Neural crest cell (in vitro differentiated cells): ENCODE measurements at regions not wholly inside any gene's neighbourhood (a gene's known extent, or its start where the extent isn't known, plus 50 kb on each side); places are given as distances from the start of the nearest gene placed in this dataset.

ENCODE experiments used
- DNase-seq: peaks from one replicate; pipeline ENCODE4 v3.0.0; 2021; ENCODE audit warnings: low read depth, mixed read lengths, low spot score
- H3K27ac Mint-ChIP-seq: one replicate; pipeline ENCODE4 v1.8.0; 2021; ENCODE audit warnings: mild to moderate bottlenecking, mixed read lengths; ENCODE audit not compliant: unreplicated experiment
- H3K27me3 Mint-ChIP-seq: 2 replicates; pipeline ENCODE4 v1.8.0; 2021; ENCODE audit warnings: low read depth, mild to moderate bottlenecking, mixed read lengths
- H3K36me3 Mint-ChIP-seq: 2 replicates; pipeline ENCODE4 v1.8.0; 2021; ENCODE audit warnings: low read depth, mild to moderate bottlenecking, mixed read lengths
- H3K4me1 Mint-ChIP-seq: 2 replicates; pipeline ENCODE4 v1.8.0; 2021; ENCODE audit warnings: mixed read lengths
- H3K4me3 Mint-ChIP-seq: one replicate; pipeline ENCODE4 v1.8.0; 2021; ENCODE audit warnings: mild to moderate bottlenecking, mixed read lengths
- H3K9me3 Mint-ChIP-seq: 2 replicates; pipeline ENCODE4 v1.8.0; 2021; ENCODE audit warnings: mixed read lengths
- TF ChIP-seq, protein P1 (sequence below): fragments of 200-600 bp; sonication (generic); conservative IDR thresholded peaks from 2 replicates; pipeline ENCODE4 v1.5.0; 2021; ENCODE audit warnings: antibody characterized with exemption, mild to moderate bottlenecking

GRCh38 chr6:112480553-112480952 lies 133.4 kb downstream of the RFPL4B start:
- H3K9me3 Mint-ChIP-seq, result peaks cover 18% of the 10 kb centered on the region
- H3K4me3 Mint-ChIP-seq, result no peak overlapping the region
- TF ChIP-seq, protein P1, sequence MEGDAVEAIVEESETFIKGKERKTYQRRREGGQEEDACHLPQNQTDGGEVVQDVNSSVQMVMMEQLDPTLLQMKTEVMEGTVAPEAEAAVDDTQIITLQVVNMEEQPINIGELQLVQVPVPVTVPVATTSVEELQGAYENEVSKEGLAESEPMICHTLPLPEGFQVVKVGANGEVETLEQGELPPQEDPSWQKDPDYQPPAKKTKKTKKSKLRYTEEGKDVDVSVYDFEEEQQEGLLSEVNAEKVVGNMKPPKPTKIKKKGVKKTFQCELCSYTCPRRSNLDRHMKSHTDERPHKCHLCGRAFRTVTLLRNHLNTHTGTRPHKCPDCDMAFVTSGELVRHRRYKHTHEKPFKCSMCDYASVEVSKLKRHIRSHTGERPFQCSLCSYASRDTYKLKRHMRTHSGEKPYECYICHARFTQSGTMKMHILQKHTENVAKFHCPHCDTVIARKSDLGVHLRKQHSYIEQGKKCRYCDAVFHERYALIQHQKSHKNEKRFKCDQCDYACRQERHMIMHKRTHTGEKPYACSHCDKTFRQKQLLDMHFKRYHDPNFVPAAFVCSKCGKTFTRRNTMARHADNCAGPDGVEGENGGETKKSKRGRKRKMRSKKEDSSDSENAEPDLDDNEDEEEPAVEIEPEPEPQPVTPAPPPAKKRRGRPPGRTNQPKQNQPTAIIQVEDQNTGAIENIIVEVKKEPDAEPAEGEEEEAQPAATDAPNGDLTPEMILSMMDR, result no peak
- no peak overlapping the region for H3K27ac Mint-ChIP-seq
- DNase-seq, result no peak
- H3K4me1 Mint-ChIP-seq, result peaks cover 15% of the 10 kb centered on the region
- H3K36me3 Mint-ChIP-seq, result no peaks in the 10 kb centered on the region
- no peaks in the 10 kb centered on the region for H3K27me3 Mint-ChIP-seq

GRCh38 chr6:112481211-112481610 lies 134.1 kb downstream of the RFPL4B start:
- no peak for DNase-seq
- no peaks in the 10 kb centered on the region for H3K27me3 Mint-ChIP-seq
- H3K9me3 Mint-ChIP-seq, result peaks cover 18% of the 10 kb centered on the region
- peaks cover 12% of the 10 kb centered on the region for H3K4me1 Mint-ChIP-seq
- TF ChIP-seq, protein P1, result no peak
- no peak overlapping the region for H3K4me3 Mint-ChIP-seq
- no peaks in the 10 kb centered on the region for H3K36me3 Mint-ChIP-seq
- H3K27ac Mint-ChIP-seq, result no peak overlapping the region

- Mint-ChIP-seq H3K27me3 (no peaks in the 10 kb centered on the region), H3K4me3 (no peak overlapping the region)
Measured at GRCh38 chr6:112482373-112482772, 135.2 kb downstream of the RFPL4B start.

DNA sequence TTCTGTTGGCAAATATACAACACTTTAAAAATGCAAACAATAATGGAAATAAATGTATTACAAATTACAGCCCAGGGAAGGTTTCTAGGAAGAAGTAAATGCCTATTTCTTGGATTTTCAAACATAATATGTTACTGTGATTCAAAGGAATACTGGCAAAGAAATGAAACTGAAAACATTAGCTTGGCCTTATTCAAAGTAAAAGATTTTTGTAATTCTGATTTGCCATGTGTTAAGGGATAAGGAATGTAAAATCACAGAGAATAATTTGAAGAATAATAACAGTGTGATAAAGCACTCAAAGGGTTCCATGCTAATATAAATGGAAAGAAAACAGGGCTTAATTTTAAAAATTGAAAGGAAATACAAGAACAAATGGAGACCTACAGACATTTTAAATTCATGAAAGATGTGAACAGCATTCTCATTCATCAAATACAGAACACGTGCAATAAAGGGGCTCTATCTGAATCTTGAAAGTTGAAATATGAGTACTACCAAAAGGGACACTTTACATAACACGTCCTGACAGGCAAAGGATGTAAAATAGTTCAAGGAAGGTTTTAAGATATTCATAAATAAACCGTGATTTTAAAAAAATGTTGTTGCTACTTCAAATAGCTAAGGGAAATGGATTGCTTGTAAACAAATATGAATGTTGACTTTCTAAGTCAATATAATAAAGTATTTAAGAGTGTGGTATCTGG lies 138.1 kb downstream of the RFPL4B start:
- DNase-seq, result no peak
- TF ChIP-seq, protein P1, result no peak
- no peak overlapping the region for H3K27ac Mint-ChIP-seq
- H3K36me3 Mint-ChIP-seq, result peaks cover under 1% of the 10 kb centered on the region
- H3K4me3 Mint-ChIP-seq, result no peak overlapping the region
- peaks cover 31% of the 10 kb centered on the region for H3K4me1 Mint-ChIP-seq
- peaks cover 16% of the 10 kb centered on the region for H3K9me3 Mint-ChIP-seq
- H3K27me3 Mint-ChIP-seq, result no peaks in the 10 kb centered on the region

More at GRCh38 chr6:112482373-112482772, 135.2 kb downstream of the RFPL4B start:
- no peaks in the 10 kb centered on the region for H3K36me3 Mint-ChIP-seq
- no peak overlapping the region for H3K27ac Mint-ChIP-seq
- peaks cover 13% of the 10 kb centered on the region for H3K9me3 Mint-ChIP-seq
- H3K4me1 Mint-ChIP-seq, result peaks cover 22% of the 10 kb centered on the region
- TF ChIP-seq, protein P1, result no peak
- DNase-seq, result no peak

DNA sequence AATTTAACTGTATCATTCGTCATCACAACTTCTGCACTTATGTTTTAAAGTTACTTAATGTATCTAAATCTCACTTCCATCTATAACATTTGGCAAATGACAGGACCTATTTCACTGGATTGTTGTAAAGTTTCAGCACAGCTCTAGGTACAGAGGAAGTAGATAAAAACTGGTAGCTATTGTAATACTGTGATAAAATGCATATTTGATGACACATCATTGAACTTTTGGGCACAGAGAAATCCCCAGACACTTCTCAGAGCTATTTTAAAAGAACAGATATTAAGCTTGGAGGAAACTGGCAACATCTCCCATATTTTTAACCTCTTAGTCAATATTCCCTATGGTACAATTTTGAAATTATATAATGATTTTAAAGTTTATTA lies 138.7 kb downstream of the RFPL4B start:
- TF ChIP-seq, protein P1, result no peak
- Mint-ChIP-seq H3K27me3 (no peaks in the 10 kb centered on the region), H3K9me3 (peaks cover 12% of the 10 kb centered on the region), H3K36me3 (peaks cover 2% of the 10 kb centered on the region), H3K4me1 (peaks cover 31% of the 10 kb centered on the region), H3K27ac (no peak overlapping the region), H3K4me3 (no peak overlapping the region)
- DNase-seq, result no peak
